Epithelial cell of proximal tubule (primary cell): ENCODE measurements at regions not wholly inside any gene's neighbourhood (a gene's known extent, or its start where the extent isn't known, plus 50 kb on each side); places are given as distances from the start of the nearest gene placed in this dataset.

Experiments used
- DNase-seq: peaks from one replicate; pipeline ENCODE4 v3.0.0-alpha.2; 2011; ENCODE audit warnings: low read depth
- H3K4me3 ChIP-seq: 2 replicates; pipeline ENCODE4 v1.5.1; 2011; ENCODE audit warnings: low read depth, mild to moderate bottlenecking, low read length
- CTCF ChIP-seq: conservative IDR thresholded peaks from 2 replicates; pipeline ENCODE4 v1.5.1; 2012; ENCODE audit warnings: low read depth, mild to moderate bottlenecking, low read length

GRCh38 chr12:22986997-22987396 lies 362.0 kb downstream of the ETNK1 start:
- no peak overlapping the region for H3K4me3 ChIP-seq
- TF ChIP-seq CTCF, result no peak
- no peak for DNase-seq

- H3K4me3 ChIP-seq, result no peak overlapping the region
- TF ChIP-seq CTCF, result no peak
- no peak for DNase-seq
These were observed 365.5 kb downstream of the ETNK1 start for GRCh38 chr12:22990501-22990900.

GRCh38 chr12:22991250-22991844 lies 366.4 kb downstream of the ETNK1 start:
- TF ChIP-seq CTCF, result no peak
- no peak overlapping the region for H3K4me3 ChIP-seq
- no peak for DNase-seq

GRCh38 chr12:22993609-22994315 lies 368.8 kb downstream of the ETNK1 start:
- DNase-seq, result no peak
- H3K4me3 ChIP-seq, result no peak overlapping the region
- no peak for TF ChIP-seq CTCF

- no peak for TF ChIP-seq CTCF
- no peak for DNase-seq
- no peak overlapping the region for H3K4me3 ChIP-seq
These were observed 369.3 kb downstream of the ETNK1 start for GRCh38 chr12:22994316-22994675.

- DNase-seq, result no peak
- no peak for TF ChIP-seq CTCF
- H3K4me3 ChIP-seq, result no peak overlapping the region
These were observed 376.5 kb downstream of the ETNK1 start for GRCh38 chr12:23001487-23001886.

GRCh38 chr12:23002381-23002780 lies 377.4 kb downstream of the ETNK1 start:
- H3K4me3 ChIP-seq, result no peak overlapping the region
- no peak for DNase-seq
- no peak for TF ChIP-seq CTCF
